HG02798 (cell line): ENCODE measurements at regions not wholly inside any gene's neighbourhood (a gene's known extent, or its start where the extent isn't known, plus 50 kb on each side); places are given as distances from the start of the nearest gene placed in this dataset.

Source experiments
- ATAC-seq: cut with Tn5 transposase; IDR thresholded peaks from one replicate; pipeline ENCODE4 v1.9.1; 2021; ENCODE audit warnings: mild to moderate bottlenecking; ENCODE audit not compliant: unreplicated experiment, poor library complexity

- ATAC-seq = no peak
These were observed 218.0 kb downstream of the SEC14L1 start for GRCh38 chr17:77358801-77359200.

- ATAC-seq = no peak
These were observed 218.5 kb downstream of the SEC14L1 start for GRCh38 chr17:77359236-77359635.

GRCh38 chr17:77361986-77362620, 221.3 kb downstream of the SEC14L1 start:
- no peak for ATAC-seq

GRCh38 chr17:77363821-77364361, 223.1 kb downstream of the SEC14L1 start:
- ATAC-seq = no peak

- no peak for ATAC-seq
These were observed 223.7 kb downstream of the SEC14L1 start for GRCh38 chr17:77364381-77364911.

GRCh38 chr17:77364941-77365583, 224.3 kb downstream of the SEC14L1 start:
- ATAC-seq = no peak

- ATAC-seq = no peak
These were observed 224.9 kb downstream of the SEC14L1 start for GRCh38 chr17:77365584-77366186.

- no peak for ATAC-seq
These were observed 225.4 kb downstream of the SEC14L1 start for GRCh38 chr17:77366206-77366557.

GRCh38 chr17:77366558-77367245, 225.9 kb downstream of the SEC14L1 start:
- ATAC-seq = peak; percentile 38

- ATAC-seq = no peak
These were observed 228.8 kb downstream of the SEC14L1 start for GRCh38 chr17:77369544-77369971.

- no peak for ATAC-seq
These were observed 229.8 kb downstream of the SEC14L1 start for GRCh38 chr17:77370586-77370985.

- no peak for ATAC-seq
These were observed 230.5 kb downstream of the SEC14L1 start for GRCh38 chr17:77371117-77371887.

- no peak for ATAC-seq
These were observed 231.2 kb downstream of the SEC14L1 start for GRCh38 chr17:77371888-77372443.

GRCh38 chr17:77372444-77373298, 231.9 kb downstream of the SEC14L1 start:
- no peak for ATAC-seq

GRCh38 chr17:77373299-77374169, 232.8 kb downstream of the SEC14L1 start:
- ATAC-seq = no peak

GRCh38 chr17:77374170-77374936, 233.6 kb downstream of the SEC14L1 start:
- ATAC-seq = no peak
